Adipocyte (in vitro differentiated cells): ENCODE measurements at regions not wholly inside any gene's neighbourhood (a gene's known extent, or its start where the extent isn't known, plus 50 kb on each side); places are given as distances from the start of the nearest gene placed in this dataset.

Source experiments
- DNase-seq: peaks from one replicate; pipeline ENCODE4 v3.0.0-alpha.2; 2015; ENCODE audit warnings: low read depth
- H3K27me3 ChIP-seq: replicated peaks from 2 replicates; pipeline ENCODE4 v1.7.0; 2013; ENCODE audit warnings: mild to moderate bottlenecking, low read length, moderate library complexity; ENCODE audit not compliant: control insufficient read depth, insufficient read depth
- H3K36me3 ChIP-seq: 2 replicates; pipeline ENCODE4 v1.7.0; 2013; ENCODE audit warnings: low read length, mild to moderate bottlenecking, moderate library complexity; ENCODE audit not compliant: control insufficient read depth, insufficient read depth, severe bottlenecking
- H3K4me1 ChIP-seq: 2 replicates; pipeline ENCODE4 v1.7.0; 2013; ENCODE audit warnings: mild to moderate bottlenecking, low read length, moderate library complexity; ENCODE audit not compliant: control insufficient read depth, insufficient read depth
- H3K4me3 ChIP-seq: 2 replicates; pipeline ENCODE4 v1.7.0; 2013; ENCODE audit warnings: mild to moderate bottlenecking, low read length, moderate library complexity
- H3K9ac ChIP-seq: 2 replicates; pipeline ENCODE4 v1.7.0; 2013; ENCODE audit warnings: mild to moderate bottlenecking, low read length, moderate library complexity
- H3K9me3 ChIP-seq: 2 replicates; pipeline ENCODE4 v1.7.0; 2013; ENCODE audit warnings: mild to moderate bottlenecking, low read length, moderate library complexity; ENCODE audit not compliant: control insufficient read depth

- H3K27me3 ChIP-seq, result no peaks in the 10 kb centered on the region
- H3K9me3 ChIP-seq, result no peaks in the 10 kb centered on the region
- peaks cover 31% of the 10 kb centered on the region for H3K4me1 ChIP-seq
- H3K36me3 ChIP-seq, result no peaks in the 10 kb centered on the region
- peak overlapping the region; percentile 52 for H3K9ac ChIP-seq
- peak; percentile 59 for DNase-seq
- no peak overlapping the region for H3K4me3 ChIP-seq
Observed at GRCh38 chr5:112004867-112005622, 248.1 kb upstream of the NREP start.

GRCh38 chr5:112002376-112002775 lies 245.4 kb upstream of the NREP start:
- Histone ChIP-seq H3K27me3 (no peaks in the 10 kb centered on the region), H3K9me3 (no peaks in the 10 kb centered on the region), H3K4me1 (peaks cover 53% of the 10 kb centered on the region), H3K4me3 (no peak overlapping the region), H3K36me3 (no peaks in the 10 kb centered on the region), H3K9ac (no peak overlapping the region)
- DNase-seq, result peak; percentile 17

GRCh38 chr5:111999286-111999685 lies 242.3 kb upstream of the NREP start:
- Histone ChIP-seq H3K4me1 (peaks cover 34% of the 10 kb centered on the region), H3K36me3 (no peaks in the 10 kb centered on the region), H3K9me3 (no peaks in the 10 kb centered on the region), H3K27me3 (no peaks in the 10 kb centered on the region), H3K9ac (peak overlapping the region; percentile 44), H3K4me3 (no peak overlapping the region)
- DNase-seq, result peak; percentile 49

- no peak overlapping the region for H3K4me3 ChIP-seq
- H3K9me3 ChIP-seq, result no peaks in the 10 kb centered on the region
- peaks cover 34% of the 10 kb centered on the region for H3K4me1 ChIP-seq
- H3K9ac ChIP-seq, result peak overlapping the region; percentile 44
- no peak for DNase-seq
- H3K36me3 ChIP-seq, result no peaks in the 10 kb centered on the region
- no peaks in the 10 kb centered on the region for H3K27me3 ChIP-seq
Observed at GRCh38 chr5:111998871-111999270, 241.9 kb upstream of the NREP start.

GRCh38 chr5:111997711-111998110 lies 240.7 kb upstream of the NREP start:
- H3K4me3 ChIP-seq, result no peak overlapping the region
- no peaks in the 10 kb centered on the region for H3K27me3 ChIP-seq
- no peaks in the 10 kb centered on the region for H3K36me3 ChIP-seq
- peaks cover 34% of the 10 kb centered on the region for H3K4me1 ChIP-seq
- H3K9ac ChIP-seq, result peak overlapping the region; percentile 4
- H3K9me3 ChIP-seq, result no peaks in the 10 kb centered on the region
- peak; percentile 99 for DNase-seq

GRCh38 chr5:111997308-111997707 lies 240.3 kb upstream of the NREP start:
- no peaks in the 10 kb centered on the region for H3K36me3 ChIP-seq
- no peak for DNase-seq

GRCh38 chr5:111996574-111996973 lies 239.6 kb upstream of the NREP start:
- H3K4me3 ChIP-seq, result no peak overlapping the region
- no peaks in the 10 kb centered on the region for H3K9me3 ChIP-seq
- peaks cover 34% of the 10 kb centered on the region for H3K4me1 ChIP-seq
- no peak for DNase-seq
- H3K36me3 ChIP-seq, result no peaks in the 10 kb centered on the region
- no peak overlapping the region for H3K9ac ChIP-seq
- H3K27me3 ChIP-seq, result no peaks in the 10 kb centered on the region

More at GRCh38 chr5:111997308-111997707, 240.3 kb upstream of the NREP start:
- H3K9me3 ChIP-seq, result no peaks in the 10 kb centered on the region
- H3K27me3 ChIP-seq, result no peaks in the 10 kb centered on the region
- peak overlapping the region; percentile 4 for H3K9ac ChIP-seq
- H3K4me3 ChIP-seq, result peak overlapping the region; percentile 28
- peaks cover 34% of the 10 kb centered on the region for H3K4me1 ChIP-seq

- H3K36me3 ChIP-seq, result no peaks in the 10 kb centered on the region
- peaks cover 34% of the 10 kb centered on the region for H3K4me1 ChIP-seq
- DNase-seq, result no peak
- no peaks in the 10 kb centered on the region for H3K27me3 ChIP-seq
- no peak overlapping the region for H3K4me3 ChIP-seq
- no peaks in the 10 kb centered on the region for H3K9me3 ChIP-seq
- H3K9ac ChIP-seq, result no peak overlapping the region
Observed at GRCh38 chr5:111995701-111996100, 238.7 kb upstream of the NREP start.

GRCh38 chr5:111993242-111993641 lies 236.2 kb upstream of the NREP start:
- no peak for DNase-seq
- Histone ChIP-seq H3K27me3 (no peaks in the 10 kb centered on the region), H3K9ac (no peak overlapping the region), H3K36me3 (no peaks in the 10 kb centered on the region), H3K9me3 (no peaks in the 10 kb centered on the region), H3K4me3 (no peak overlapping the region), H3K4me1 (peaks cover 15% of the 10 kb centered on the region)

GRCh38 chr5:111984044-111984443 lies 227.1 kb upstream of the NREP start:
- Histone ChIP-seq H3K4me1 (peaks cover 16% of the 10 kb centered on the region), H3K27me3 (no peaks in the 10 kb centered on the region), H3K9me3 (no peaks in the 10 kb centered on the region), H3K36me3 (no peaks in the 10 kb centered on the region), H3K9ac (peak overlapping the region; percentile 23), H3K4me3 (peak overlapping the region; percentile 14)
- peak; percentile 87 for DNase-seq

GRCh38 chr5:111983459-111983858 lies 226.5 kb upstream of the NREP start:
- no peaks in the 10 kb centered on the region for H3K9me3 ChIP-seq
- H3K4me1 ChIP-seq, result peaks cover 16% of the 10 kb centered on the region
- no peaks in the 10 kb centered on the region for H3K27me3 ChIP-seq
- no peak overlapping the region for H3K4me3 ChIP-seq
- no peaks in the 10 kb centered on the region for H3K36me3 ChIP-seq
- no peak for DNase-seq
- no peak overlapping the region for H3K9ac ChIP-seq

- peak overlapping the region; percentile 37 for H3K9ac ChIP-seq
- DNase-seq, result no peak
Observed at GRCh38 chr5:111977436-111977829, 220.4 kb upstream of the NREP start.

More at GRCh38 chr5:111977436-111977829, 220.4 kb upstream of the NREP start:
- H3K9me3 ChIP-seq, result no peaks in the 10 kb centered on the region
- H3K36me3 ChIP-seq, result no peaks in the 10 kb centered on the region
- no peaks in the 10 kb centered on the region for H3K27me3 ChIP-seq
- H3K4me3 ChIP-seq, result no peak overlapping the region
- H3K4me1 ChIP-seq, result peaks cover 46% of the 10 kb centered on the region
